ENCODE measurements at regions not wholly inside any gene's neighbourhood (a gene's known extent, or its start where the extent isn't known, plus 50 kb on each side); places are given as distances from the start of the nearest gene placed in this dataset.

- in situ Hi-C loops (cut with MboI) (no loop called here), intact Hi-C loops (cut with micrococcal nuclease; ENCODE audit: unreplicated experiment) (no loop called here)
- H3K9ac ChIP-seq (ENCODE audit: control insufficient read depth, insufficient read depth, low read length): no peak overlapping the region
- H3K36me3 ChIP-seq (ENCODE audit: control insufficient read depth in 2 of 2, insufficient read depth in 2 of 2, low read length in 1 of 2): no peaks in the 10 kb centered on the region
- ATAC-seq: no peak
- POLR2A ChIA-PET: no interaction called here
- H3K4me1 ChIP-seq (ENCODE audit: control insufficient read depth, insufficient read depth, low read length): no peaks in the 10 kb centered on the region
- no peaks in the 10 kb centered on the region for H4K20me1 ChIP-seq (ENCODE audit: control insufficient read depth, insufficient read depth)
- H3K27ac ChIP-seq (ENCODE audit: control insufficient read depth, insufficient read depth): no peak overlapping the region
- no peaks in the 10 kb centered on the region for H3K79me2 ChIP-seq (ENCODE audit: control insufficient read depth, insufficient read depth, low read length)
- H3K9me3 ChIP-seq (replicated peaks; ENCODE audit: control insufficient read depth, insufficient read depth, low read length): no peaks in the 10 kb centered on the region; the same call in 2 of the 3 replicates
- SMC1A ChIA-PET (ENCODE audit: uncharacterized antibody, unreplicated experiment): no interaction called here
- TF ChIP-seq NFYB (IDR thresholded peaks at IDR 0.05; ENCODE audit: insufficient read depth, low read depth, low read length) (no peak), ATF7 (IDR thresholded peaks at IDR 0.05; ENCODE audit: low read depth) (no peak), RUNX3 (IDR thresholded peaks at IDR 0.05; ENCODE audit: low read length) (no peak), HSF1 (IDR thresholded peaks at IDR 0.05; ENCODE audit: low read depth, low read length) (no peak), SIN3A (IDR thresholded peaks at IDR 0.05; ENCODE audit: low read depth, low read length) (no peak)
- no peak overlapping the region for H3K4me3 ChIP-seq
- no peak for FAIRE-seq
- no peak overlapping the region for H2AFZ ChIP-seq (ENCODE audit: control insufficient read depth, low read depth, low read length)
- no peak overlapping the region for H3K4me2 ChIP-seq (ENCODE audit: control insufficient read depth, insufficient read depth)
- RAD21 ChIA-PET (ENCODE audit: unreplicated experiment): no interaction called here
- 68% methylated on average over 13 of the region's 13 CpGs for WGBS (ENCODE audit: insufficient coverage, insufficient replicate concordance, low lambda C conversion rate, missing lambda C conversion rate)
- no TSS peak for BruUV-seq (replicated peaks)
- peaks cover 0 to 4% of the 10 kb centered on the region in 2 experiments; a peak in 2 of 4 replicates for H3K27me3 ChIP-seq (replicated peaks in 1 of 2; ENCODE audit: control insufficient read depth in 2 of 2, insufficient read depth in 2 of 2, low read length in 1 of 2)
- DNase-seq (ENCODE audit: low read depth, low spot score): no peak
- CTCF ChIA-PET: no interaction called here
These were observed 149.5 kb upstream of the PTCH1 start for GRCh38 chr9:95666096-95666784.

GRCh38 chr9:95653246-95653645 lies 136.5 kb upstream of the PTCH1 start:
- POLR2A ChIA-PET: no interaction called here
- in situ Hi-C loops (cut with MboI): no loop called here
- ATAC-seq (no peak), DNase-seq (ENCODE audit: low read depth, low spot score) (no peak), FAIRE-seq (no peak)
- peaks cover 0 to 3% of the 10 kb centered on the region in 2 experiments; a peak in 1 of 4 replicates for H3K27me3 ChIP-seq (replicated peaks in 1 of 2; ENCODE audit: control insufficient read depth in 2 of 2, insufficient read depth in 2 of 2, low read length in 1 of 2)
- intact Hi-C loops (cut with micrococcal nuclease; ENCODE audit: unreplicated experiment): no loop called here
- H3K4me2 ChIP-seq (ENCODE audit: control insufficient read depth, insufficient read depth): no peak overlapping the region
- CTCF ChIA-PET: no interaction called here
- SMC1A ChIA-PET (ENCODE audit: uncharacterized antibody, unreplicated experiment): no interaction called here
- no peak overlapping the region for H3K4me3 ChIP-seq
- no peaks in the 10 kb centered on the region for H3K4me1 ChIP-seq (ENCODE audit: control insufficient read depth, insufficient read depth, low read length)
- H3K9me3 ChIP-seq (replicated peaks; ENCODE audit: control insufficient read depth, insufficient read depth, low read length): no peaks in the 10 kb centered on the region
- no peak overlapping the region for H2AFZ ChIP-seq (ENCODE audit: control insufficient read depth, low read depth, low read length)
- no peaks in the 10 kb centered on the region for H3K79me2 ChIP-seq (ENCODE audit: control insufficient read depth, insufficient read depth, low read length)
- no peak overlapping the region for H3K27ac ChIP-seq (ENCODE audit: control insufficient read depth, insufficient read depth)
- no peak for TF ChIP-seq ESRRA (IDR thresholded peaks at IDR 0.05; ENCODE audit: low read length)
- TF ChIP-seq CHD4 (IDR thresholded peaks at IDR 0.05): no peak
- no peak for TF ChIP-seq SREBF2 (IDR thresholded peaks at IDR 0.05; ENCODE audit: low read length)
- TF ChIP-seq SRF (IDR thresholded peaks at IDR 0.05; ENCODE audit: low read depth in 2 of 2, low read length in 2 of 2): no peak
- TF ChIP-seq NFXL1 (IDR thresholded peaks at IDR 0.05; ENCODE audit: borderline replicate concordance): no peak
- no peak for TF ChIP-seq KLF5 (IDR thresholded peaks at IDR 0.05; ENCODE audit: partially characterized antibody)
- TF ChIP-seq TBL1XR1 (IDR thresholded peaks at IDR 0.05; ENCODE audit: low read depth, low read length): no peak
- TF ChIP-seq CHD1 (IDR thresholded peaks at IDR 0.05; ENCODE audit: low read depth, low read length): no peak
- TF ChIP-seq MYC (IDR thresholded peaks at IDR 0.05; ENCODE audit: insufficient read depth, insufficient read length, insufficient replicate concordance, low read length, severe bottlenecking): no peak
- no peak for TF ChIP-seq NRF1 (conservative IDR thresholded peaks at IDR 0.05; ENCODE audit: low read depth, low read length)
- no TSS peak for BruUV-seq (replicated peaks)
- H3K36me3 ChIP-seq (ENCODE audit: control insufficient read depth in 2 of 2, insufficient read depth in 2 of 2, low read length in 1 of 2): no peaks in the 10 kb centered on the region
- no peaks in the 10 kb centered on the region for H4K20me1 ChIP-seq (ENCODE audit: control insufficient read depth, insufficient read depth)
- RAD21 ChIA-PET (ENCODE audit: unreplicated experiment): no interaction called here
- 25% methylated on average over 2 of the region's 2 CpGs for WGBS (ENCODE audit: insufficient coverage, insufficient replicate concordance, low lambda C conversion rate, missing lambda C conversion rate)
- no peak overlapping the region for H3K9ac ChIP-seq (ENCODE audit: control insufficient read depth, insufficient read depth, low read length)
